Colon (tissue), 2 donors: ENCODE measurements at regions not wholly inside any gene's neighbourhood (a gene's known extent, or its start where the extent isn't known, plus 50 kb on each side); places are given as distances from the start of the nearest gene placed in this dataset.
"Not testable (repeated sequence)": the region's sequence is repeated elsewhere in the genome, so short reads cannot be mapped to it uniquely, and the experiment has no call there.

Source experiments
- FAIRE-seq: peaks from 2 replicates; lab custom pipeline; 2012; peaks lifted over from hg19 to GRCh38; lab: Jason Lieb, UNC
- donor health status: control.
- donor health status: control.

GRCh38 chr7:156065400-156065799, 253.1 kb upstream of the SHH start:
- FAIRE-seq = no peak

- FAIRE-seq = no peak
Observed at GRCh38 chr7:156064971-156065386, 252.7 kb upstream of the SHH start.

GRCh38 chr7:156063241-156063810, 251.1 kb upstream of the SHH start:
- no peak for FAIRE-seq

GRCh38 chr7:156062286-156062685, 250.0 kb upstream of the SHH start:
- FAIRE-seq = no peak

GRCh38 chr7:156061689-156062255, 249.5 kb upstream of the SHH start:
- no peak for FAIRE-seq

GRCh38 chr7:156060925-156061324, 248.7 kb upstream of the SHH start:
- no peak for FAIRE-seq

GRCh38 chr7:156059369-156059768, 247.1 kb upstream of the SHH start:
- FAIRE-seq = no peak

GRCh38 chr7:156058248-156058647, 246.0 kb upstream of the SHH start:
- FAIRE-seq = no peak

- FAIRE-seq = no peak
Observed at GRCh38 chr7:156056534-156056933, 244.3 kb upstream of the SHH start.

GRCh38 chr7:156055206-156055822, 243.1 kb upstream of the SHH start:
- FAIRE-seq = no peak

GRCh38 chr7:156051884-156052283, 239.6 kb upstream of the SHH start:
- no peak for FAIRE-seq

- no peak for FAIRE-seq
Observed at GRCh38 chr7:156050636-156051569, 238.6 kb upstream of the SHH start.

GRCh38 chr7:156049366-156049765, 237.1 kb upstream of the SHH start:
- no peak for FAIRE-seq

GRCh38 chr7:156046031-156046560, 233.8 kb upstream of the SHH start:
- FAIRE-seq = no peak

GRCh38 chr7:156043416-156044178, 231.3 kb upstream of the SHH start:
- no peak for FAIRE-seq

- FAIRE-seq = no peak
Observed at GRCh38 chr7:156041398-156041797, 229.1 kb upstream of the SHH start.

- no peak for FAIRE-seq
Observed at GRCh38 chr7:156039971-156040677, 227.9 kb upstream of the SHH start.

GRCh38 chr7:156039194-156039593, 226.9 kb upstream of the SHH start:
- no peak for FAIRE-seq

- FAIRE-seq = no peak
Observed at GRCh38 chr7:156038345-156038744, 226.1 kb upstream of the SHH start.

GRCh38 chr7:156036153-156036552, 223.9 kb upstream of the SHH start:
- FAIRE-seq = no peak

GRCh38 chr7:156035387-156035786, 223.1 kb upstream of the SHH start:
- not testable (repeated sequence) for FAIRE-seq
